NCI-H524 (cell line): ENCODE measurements at regions not wholly inside any gene's neighbourhood (a gene's known extent, or its start where the extent isn't known, plus 50 kb on each side); places are given as distances from the start of the nearest gene placed in this dataset.
A peak's percentile ranks its signal among the peaks of the same experiment; 100 is the strongest.

Experiments
- DNase-seq, 2 experiments: peaks; one replicate each; lab custom pipeline; 2025; lab: John Stamatoyannopoulos, UW

DNA sequence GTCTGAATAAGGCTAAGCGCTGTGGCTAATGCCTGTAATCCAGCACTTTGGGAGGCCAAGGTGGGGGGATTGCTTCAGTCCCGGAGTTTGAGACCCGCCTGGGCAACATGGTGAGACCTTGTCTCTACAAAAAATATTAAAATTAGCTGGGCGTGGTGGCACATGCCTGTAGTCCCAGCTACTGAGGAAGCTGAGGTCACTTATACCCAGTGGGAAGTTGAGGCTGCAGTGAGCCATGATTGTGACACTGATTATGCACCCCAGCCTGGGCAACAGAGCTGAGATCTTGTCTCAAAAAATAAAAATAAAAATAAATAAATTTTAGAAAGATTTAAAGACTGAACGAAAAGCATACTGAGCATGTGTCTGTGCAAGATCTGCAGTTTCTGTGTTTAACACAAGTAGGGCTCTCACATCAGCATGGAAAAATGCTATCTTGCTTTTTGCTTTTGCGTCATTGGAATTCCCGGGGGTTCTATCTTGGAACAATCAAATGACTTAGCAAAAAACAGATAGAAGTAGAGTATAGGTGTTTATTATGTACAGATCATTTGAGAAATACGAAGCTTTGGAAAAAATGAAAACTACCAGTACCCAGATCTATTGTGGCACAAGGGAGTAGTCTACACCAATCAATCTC lies 161.9 kb downstream of the CAPZA3 start:
- no peak for DNase-seq

DNA sequence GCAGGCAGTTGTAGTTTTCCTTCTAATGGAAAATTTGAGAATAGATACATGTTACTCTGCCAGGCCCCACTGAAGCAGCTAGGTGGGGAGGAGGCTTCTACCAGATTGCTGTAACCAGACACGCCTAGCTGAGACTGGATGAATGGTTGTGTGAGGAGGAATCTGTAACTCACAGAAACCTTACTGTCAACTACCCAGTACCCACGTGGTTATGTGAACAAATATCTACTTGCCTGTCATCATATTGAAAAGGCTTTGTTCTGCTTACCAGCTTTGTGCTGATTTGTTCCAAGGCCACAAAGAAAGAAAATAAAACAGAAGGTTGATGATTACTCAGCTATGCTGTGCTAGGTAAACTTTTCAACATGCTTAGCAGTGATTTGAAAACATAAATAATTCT lies 167.2 kb downstream of the CAPZA3 start:
- DNase-seq, result no peak

DNA sequence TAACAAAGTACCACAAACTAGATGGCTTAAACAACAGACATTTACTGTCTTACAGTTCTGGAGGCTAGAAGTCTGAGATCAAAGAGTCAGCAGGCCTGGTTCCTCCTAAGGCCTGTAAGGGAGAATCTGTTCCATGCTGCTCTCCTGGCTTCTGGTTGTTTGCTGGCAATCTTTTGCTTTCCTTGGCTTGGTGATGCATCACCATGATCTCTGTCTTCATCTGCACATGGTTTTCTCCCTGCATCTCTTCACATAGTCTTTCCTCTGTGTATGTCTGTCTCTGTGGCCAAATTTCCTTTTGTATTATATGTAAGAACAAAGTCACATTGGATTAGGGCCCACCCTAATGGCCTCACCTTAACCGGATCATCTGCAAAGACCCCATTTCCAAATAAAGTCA lies 168.5 kb downstream of the CAPZA3 start:
- DNase-seq, result no peak

DNA sequence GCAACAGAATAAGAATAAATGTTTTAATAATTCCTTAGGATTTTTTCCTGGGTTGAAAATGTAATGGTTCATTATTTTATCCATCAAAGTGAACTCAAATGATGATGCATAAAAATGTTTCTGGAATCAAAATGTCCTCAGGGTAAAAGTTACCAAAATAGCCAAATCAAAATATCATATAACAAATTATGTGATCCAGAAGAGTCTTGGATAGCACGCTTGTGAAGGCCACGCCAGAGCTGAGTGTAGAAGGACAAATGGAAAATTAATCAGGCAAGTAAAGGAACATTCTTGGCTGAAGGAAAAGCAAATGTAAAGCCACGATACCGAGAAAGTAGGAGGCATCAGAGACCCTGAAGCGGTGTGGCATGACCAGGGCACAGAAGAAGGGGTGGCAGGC lies 169.2 kb downstream of the CAPZA3 start:
- no peak for DNase-seq

DNA sequence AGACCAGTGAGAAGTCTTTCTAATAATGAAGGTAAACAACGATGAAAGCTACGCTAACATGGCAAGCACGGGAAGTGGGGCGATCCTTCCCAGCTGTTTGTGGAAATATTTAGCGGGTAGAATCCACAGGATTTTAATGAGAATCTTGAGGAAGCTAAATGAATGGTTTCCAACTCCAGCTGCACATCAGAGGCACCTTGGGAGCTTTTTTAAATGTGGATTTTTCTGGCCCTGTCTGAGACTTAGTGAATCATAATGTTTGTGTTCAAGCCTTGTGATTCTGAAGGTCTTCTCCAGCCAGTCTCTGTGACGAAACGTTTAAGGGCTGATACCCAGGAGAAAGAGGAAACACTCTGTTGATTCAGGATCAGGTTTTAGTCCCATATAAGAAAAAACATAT lies 169.8 kb downstream of the CAPZA3 start:
- no peak for DNase-seq

DNA sequence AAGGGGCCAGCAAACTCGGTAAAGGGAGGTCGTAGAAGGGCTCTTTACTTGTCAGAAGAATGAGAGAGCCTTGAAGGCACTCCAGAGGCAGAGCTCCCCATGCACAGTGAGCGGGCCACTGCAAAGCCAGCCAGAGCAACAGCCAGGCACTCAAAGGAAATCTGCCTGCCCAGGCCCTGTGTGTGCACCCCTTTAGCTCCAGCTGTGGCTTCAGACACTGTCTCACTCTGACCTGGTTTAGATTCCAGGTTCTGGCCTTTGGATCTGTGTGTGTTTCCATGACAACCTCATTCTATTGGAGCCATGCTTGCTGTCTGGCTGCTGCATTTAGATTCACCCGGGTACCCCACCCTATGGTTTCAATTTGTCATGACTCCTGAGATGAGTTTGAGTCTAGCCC lies 170.3 kb downstream of the CAPZA3 start:
- no peak for DNase-seq

DNA sequence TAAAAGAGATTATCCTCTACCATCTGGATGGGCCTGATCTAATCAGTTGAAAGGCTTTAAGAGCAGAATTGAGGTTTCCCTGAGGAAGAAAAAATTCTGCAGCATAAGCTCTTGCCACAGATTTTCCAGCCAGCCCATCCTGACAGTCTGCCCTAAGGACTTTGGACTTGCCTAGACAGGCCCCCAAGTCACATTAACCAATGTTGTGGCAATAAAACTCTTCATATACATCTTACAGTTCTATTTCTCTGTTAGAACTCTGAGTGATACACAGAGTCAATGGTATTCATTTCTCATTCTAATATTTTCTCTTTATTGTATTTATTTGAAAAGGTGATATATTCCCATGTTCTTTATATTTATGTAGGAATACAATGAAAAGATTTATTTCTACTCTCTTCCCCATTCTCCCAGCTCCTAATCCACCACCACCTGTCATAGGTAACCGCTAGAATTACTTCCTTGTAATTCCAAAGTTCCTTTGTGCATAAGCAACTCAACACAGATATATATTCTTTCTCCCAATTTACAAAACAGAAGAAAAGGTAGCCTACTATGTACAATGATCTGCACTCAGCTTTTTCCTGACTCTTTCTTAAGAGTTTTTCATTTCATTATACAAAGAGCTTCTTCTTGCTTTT lies 182.1 kb downstream of the CAPZA3 start:
- peak in 1 of 2 experiments; percentile 46 for DNase-seq

DNA sequence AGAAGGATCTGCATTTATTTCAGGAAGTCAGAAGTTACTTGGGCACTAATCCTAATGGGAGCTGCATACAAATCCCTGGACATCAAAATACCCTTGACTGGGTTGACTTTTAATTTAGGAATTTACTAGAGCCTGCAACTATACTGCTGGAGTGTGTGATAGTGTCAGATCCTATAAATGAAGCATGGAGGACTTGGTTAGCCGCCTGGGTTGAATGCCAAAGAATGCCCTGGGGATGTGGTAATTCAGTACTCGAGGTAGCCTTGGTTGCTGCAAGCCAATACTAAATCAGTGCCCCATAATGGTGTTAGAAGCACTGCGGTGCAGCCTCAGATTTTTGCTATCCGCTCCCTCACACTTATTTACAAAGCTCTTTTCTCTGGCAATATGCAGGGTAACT lies 184.9 kb downstream of the CAPZA3 start:
- DNase-seq, result no peak

DNA sequence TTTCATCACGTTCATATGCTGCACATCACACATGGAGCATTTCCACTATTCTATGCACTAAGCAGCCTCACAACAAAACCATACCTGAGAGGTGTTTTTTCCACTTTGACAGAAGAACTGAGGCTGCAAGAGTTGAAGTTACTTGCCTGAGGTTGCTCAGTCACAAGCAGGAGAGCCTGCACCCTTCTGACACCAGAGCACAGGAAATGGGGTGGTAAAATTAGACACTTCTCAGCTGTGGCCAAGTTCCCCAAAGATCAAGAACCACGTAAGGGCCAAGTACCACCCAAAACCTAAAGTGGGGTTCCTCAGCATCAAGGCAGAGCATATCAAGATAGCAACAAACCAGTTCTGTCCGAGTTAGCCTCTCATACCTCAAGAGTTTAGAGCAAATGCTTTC lies 185.8 kb downstream of the CAPZA3 start:
- no peak for DNase-seq

DNA sequence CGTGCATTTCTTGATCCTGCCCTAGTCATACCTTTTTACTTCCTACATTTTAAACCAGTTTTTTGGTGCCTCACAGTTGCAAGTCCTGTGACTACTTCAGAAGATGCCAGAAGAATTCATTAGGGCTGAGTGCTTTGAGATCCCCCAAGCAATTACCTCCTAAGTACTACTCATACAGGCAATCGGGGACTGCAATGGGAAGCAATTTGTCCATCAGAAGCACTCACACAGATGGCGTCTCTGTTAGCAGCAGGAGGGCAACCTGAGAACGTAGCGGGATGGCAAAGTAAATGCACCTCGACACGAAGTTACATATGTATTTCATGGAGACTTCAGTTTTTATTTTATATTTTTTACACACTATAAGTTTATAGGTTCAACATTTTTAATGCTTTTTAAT lies 188.3 kb downstream of the CAPZA3 start:
- peak; percentile 63 to 85 for DNase-seq

DNA sequence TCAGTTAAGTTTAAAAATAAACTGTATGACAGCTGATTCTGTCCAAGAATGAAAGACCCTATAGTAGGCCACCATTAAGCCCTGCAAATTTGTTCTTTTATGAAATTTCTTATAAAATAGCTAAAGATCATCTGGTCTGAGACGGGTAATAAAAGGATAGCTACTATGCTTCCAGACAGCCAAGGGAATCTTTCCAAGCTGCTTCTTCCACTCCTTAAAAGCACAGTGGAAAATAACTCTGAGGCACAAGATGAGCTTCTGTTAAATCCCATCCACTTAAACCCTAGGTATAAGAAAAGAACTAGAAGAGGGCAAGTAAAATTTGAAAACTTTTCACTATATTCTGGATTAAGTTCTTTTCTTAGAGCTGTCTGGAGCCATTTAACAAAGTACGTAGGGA lies 194.3 kb downstream of the CAPZA3 start:
- DNase-seq, result no peak

DNA sequence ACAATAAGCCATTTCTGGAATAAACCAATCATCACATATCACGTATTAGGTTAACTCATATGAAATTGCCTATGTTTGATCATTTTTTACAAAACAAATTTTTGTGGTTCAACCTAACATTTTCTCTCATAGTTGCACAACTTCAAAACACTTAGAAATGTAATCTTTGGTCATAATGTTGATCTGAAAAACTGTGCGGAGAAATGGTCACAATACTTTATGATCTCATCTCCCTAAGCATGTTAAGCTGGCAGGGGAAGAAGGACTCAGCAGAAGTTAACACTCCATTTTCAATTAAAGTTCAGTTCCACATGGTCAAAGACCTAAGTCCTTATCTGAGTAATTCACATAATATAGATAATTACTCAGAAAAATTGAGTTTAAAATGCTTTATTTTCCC lies 194.8 kb downstream of the CAPZA3 start:
- DNase-seq, result no peak

DNA sequence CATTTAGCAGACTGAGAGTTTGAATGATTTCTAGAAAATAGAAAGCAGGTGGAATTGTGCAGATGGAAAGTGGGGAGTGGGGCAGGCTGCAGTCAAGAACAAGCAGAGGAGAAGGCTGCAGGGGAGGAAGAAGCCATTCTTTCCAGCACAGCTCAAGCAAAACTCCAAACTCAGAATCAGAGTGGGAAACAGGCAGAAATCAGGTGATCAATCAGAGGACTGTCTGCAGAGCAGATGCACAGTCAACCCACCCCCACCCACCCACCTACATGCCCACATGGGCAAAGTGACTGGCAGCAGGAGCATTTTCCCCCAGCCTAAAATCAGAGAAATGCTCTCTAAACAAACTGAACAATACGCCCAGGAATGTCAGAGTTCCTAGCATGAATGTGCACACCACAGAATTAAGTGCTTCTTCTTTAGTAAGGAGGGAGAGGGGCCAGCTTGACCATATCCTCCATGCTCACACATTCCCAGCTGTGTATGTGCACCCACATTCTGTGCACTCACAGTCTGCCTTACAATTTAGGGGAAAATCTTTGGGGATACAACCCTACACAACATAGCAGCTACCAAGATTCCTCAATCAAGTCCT lies 194.1 kb upstream of the PLEKHA5 start:
- no peak for DNase-seq

DNA sequence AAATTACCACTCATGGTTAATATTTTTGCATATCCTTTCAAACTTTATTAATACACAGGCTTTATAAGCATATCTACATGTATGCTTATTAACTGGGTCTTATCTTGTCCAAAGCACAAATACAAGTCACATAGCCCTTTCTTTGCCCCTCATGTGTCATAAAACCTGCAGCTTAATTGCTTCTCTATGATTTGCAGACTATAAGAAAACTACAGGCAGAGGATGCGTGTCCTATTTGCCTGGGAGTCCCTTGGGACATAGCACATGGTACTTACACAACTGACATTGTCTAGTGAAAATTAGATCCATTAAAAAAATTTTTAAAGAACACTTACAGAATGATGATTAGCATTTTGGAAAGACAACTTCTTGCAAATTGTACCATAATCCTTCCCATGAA lies 190.5 kb upstream of the PLEKHA5 start:
- peak in 1 of 2 experiments; percentile 21 for DNase-seq

DNA sequence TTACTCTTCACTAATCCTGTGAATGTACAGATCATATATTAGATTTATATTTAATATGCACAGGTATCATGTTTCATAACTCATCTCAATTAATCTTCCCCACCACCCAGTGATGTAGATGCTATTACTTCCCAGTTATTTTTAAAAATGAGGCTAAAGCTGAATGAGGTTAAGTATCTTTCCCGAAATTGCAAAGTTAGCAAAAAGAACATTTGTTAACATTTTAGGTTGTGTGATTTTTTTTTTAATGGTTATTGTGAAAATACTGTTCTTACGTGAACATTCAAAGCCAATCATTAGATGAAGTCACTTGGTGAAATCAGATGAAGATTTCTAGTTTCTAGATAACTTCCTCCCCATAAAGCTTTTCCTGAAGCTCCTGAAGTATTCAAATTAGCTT lies 186.9 kb upstream of the PLEKHA5 start:
- DNase-seq, result no peak

DNA sequence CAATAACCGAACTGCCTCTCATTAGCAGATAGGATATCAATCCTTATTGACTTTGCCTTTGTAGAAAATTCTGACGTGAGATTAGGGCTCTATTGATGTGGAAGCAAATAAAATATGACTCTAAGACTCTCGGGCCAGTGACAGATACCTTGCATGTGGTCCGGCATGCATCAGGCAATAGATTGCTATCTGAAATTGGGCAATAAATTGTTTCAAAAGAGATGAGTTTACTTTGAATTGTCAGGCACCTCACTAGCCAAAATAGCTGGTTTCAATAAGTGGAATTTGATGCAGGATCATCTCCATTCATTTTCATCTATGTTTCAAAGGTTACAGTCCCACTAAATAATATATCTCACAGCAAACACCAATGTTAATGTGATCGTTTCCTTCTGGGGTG lies 186.3 kb upstream of the PLEKHA5 start:
- DNase-seq, result no peak

DNA sequence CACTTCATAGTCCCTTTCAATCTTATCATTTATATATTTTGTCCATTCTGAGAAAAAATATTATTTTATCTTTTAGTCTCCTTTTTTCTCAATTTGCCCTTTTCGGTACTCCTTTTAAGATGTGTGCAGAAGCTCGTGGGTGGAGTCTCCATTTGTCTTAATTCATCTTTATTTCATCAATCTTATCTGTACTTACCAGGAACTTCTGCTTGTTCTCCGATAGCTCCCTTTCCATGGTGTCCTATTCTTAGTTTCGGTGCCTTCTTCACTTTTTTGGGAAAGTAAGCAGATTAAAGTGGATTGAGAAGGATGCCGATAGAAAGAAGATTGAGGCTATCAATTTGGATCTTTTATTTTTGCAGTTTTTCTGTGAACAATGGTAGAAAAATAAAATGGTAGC lies 183.4 kb upstream of the PLEKHA5 start:
- no peak for DNase-seq

DNA sequence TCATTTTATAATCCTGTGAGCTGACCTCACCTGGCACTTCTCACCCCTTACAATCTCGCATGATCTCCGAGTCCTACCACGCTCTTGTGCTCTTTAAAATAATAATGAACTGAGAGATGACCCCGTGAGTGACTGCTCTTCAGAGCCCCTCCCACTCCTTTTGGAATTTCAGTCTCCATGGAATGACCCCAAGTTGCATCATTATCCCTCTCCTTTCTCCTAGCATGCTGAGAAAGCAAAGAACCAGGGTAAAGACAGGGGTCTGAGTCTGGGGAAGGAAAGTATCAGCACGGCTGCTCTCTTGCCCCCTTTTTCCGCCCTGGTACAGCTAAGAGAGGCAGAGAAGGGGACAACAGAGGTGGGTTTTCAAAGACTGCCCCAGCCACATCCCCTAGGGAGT lies 178.3 kb upstream of the PLEKHA5 start:
- DNase-seq, result no peak

DNA sequence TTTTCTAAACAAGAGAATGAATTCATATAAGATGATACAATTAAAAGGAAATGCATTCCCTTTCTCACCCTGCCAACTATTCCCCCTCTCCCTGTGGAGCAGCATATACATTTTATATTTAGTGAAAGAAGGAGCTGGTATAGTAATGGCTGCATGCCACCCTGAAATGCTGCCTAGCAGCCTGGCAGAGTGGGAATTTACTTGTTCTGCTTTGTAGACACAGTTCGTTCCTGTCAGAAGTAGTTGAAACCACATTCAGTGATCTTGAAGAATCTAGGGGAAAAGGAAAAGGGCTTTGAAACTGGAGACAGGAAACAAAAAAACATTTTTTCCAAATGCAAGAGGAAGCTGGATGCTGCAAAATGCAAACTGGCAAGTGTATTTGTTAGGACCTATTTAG lies 176.0 kb upstream of the PLEKHA5 start:
- DNase-seq, result no peak

DNA sequence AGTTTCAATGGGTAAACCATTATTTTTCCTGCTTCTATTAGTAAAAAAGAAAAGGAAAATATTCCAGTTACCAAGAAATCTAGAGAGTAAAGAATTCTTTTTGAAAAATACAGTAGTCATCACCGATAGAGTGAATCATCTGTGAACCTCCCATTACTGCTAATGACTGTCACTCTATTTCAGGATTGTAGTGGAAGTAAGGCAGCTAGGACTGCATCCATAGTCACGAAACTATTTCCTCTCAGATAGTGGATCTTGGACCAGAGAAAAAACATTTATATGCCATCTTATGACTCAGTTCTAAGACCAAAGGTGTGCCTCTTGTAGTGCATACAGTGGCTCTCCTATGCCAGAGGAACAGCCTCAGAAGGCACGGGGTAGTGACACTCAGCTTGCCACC lies 173.9 kb upstream of the PLEKHA5 start:
- DNase-seq, result no peak

DNA sequence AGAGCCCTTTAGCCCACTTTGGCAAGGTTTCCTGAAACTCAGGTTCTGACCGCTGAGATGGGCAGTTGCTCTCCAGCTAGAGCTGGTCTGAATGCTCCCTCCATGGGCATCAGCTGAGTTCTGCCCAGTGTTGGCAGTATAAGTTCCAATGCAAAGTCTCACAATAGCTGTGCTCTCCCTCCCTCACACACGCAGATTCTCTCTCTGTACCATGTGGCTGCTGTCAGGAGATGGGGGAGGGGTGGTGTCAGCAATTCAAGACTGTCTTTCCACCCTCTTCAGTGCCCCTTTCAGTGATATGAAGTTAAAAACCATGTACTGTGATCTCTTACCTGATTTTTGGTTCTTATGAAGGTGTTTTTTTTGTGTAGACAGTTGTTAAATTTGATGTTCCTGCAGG lies 164.3 kb upstream of the PLEKHA5 start:
- DNase-seq, result peak in 1 of 2 experiments; percentile 14

DNA sequence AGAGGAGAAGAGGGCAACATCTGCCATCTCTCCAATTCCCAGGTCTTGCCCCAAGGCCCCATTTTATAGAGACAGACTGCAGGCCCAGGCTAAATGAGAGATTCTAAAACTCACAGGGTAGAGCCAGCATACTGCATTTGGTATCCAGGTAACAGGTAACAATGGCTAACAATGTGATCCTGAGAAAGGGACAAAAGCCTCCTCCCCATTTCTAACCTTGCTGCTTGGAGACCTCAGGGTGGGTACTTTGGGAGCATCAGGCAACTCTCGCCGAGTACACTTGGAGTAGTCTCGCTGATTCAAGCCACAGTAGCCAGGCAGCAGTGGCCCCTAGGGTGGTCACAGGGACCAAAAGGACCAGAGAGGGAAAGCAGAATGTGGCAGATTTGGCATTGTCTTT lies 162.6 kb upstream of the PLEKHA5 start:
- DNase-seq, result no peak

DNA sequence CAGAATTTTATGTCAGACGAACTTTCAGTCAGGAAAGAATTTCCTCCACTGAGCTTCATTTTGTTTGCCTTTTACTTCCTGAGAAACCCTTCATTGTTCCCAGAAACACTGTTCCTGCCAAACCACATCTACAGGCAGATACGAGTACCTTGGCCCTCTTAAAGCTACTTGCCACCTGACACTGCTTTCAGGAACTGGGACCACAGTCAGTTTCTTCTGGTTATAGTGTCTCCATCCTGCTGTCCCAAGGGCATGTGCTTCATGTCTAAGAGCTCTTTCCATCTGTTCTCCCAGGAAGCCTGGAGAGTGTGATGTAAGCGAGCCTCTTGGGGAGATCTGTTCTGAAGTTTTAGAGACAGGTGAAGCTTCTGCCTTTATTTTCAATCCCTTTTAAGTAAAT lies 161.7 kb upstream of the PLEKHA5 start:
- peak; percentile 82 to 86 for DNase-seq

DNA sequence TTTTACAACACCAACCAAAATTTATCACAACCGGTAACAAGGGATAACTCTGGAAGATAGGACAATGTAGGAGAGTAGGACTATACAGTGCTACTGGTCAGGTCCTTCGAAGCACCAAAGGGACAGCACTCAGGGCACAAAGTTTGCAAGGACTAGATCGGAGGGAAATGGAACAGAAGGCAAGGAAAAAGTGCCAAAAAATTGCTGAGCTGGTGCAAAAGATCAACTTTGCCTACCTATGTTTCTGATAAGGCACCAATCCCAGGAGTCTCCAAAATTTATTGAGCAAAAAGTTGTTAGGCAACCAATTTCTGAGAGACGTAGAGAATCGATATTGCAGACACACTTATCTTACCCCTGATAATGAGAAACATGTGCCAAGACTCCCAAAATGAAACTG lies 160.0 kb upstream of the PLEKHA5 start:
- DNase-seq, result no peak
